ENCODE measurements at regions not wholly inside any gene's neighbourhood (a gene's known extent, or its start where the extent isn't known, plus 50 kb on each side); places are given as distances from the start of the nearest gene placed in this dataset.

DNA sequence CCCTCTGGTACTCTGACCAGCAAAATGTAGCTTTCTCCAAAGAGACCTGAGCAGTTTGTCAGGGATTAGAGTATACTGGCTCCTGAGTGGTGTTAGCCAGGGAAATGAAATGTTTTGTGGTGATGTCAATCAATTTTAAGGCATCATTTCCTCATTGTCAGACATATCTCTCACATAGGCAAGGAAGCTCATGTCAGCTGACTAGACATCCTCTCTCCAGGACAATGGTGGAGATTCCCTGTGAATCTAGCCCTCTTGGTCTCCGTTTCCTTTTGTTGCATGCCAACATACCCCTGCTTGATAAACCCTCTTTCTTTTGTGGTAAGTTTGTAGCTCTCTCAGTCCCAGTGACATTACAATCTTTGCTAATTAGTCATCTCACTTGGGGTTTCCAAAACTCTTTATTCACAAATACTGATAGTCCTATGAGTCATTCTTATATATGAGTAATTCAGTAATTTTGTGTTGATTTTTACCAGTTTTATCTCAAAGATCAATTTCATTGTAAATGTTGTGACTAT, 135.6 kb upstream of the PTPRK start (continued):
- TF ChIP-seq HDGF (IDR thresholded peaks at IDR 0.05) (no peak), TBL1XR1 (IDR thresholded peaks at IDR 0.05; ENCODE audit: low read depth, low read length) (no peak), CEBPB (IDR thresholded peaks at IDR 0.05; ENCODE audit: borderline replicate concordance in 1 of 2, low read depth in 2 of 2, low read length in 2 of 2) (peak in 1 of 2 experiments; percentile 46; a peak in 1 of 4 replicates), TCF3 (IDR thresholded peaks at IDR 0.05; ENCODE audit: borderline replicate concordance, insufficient read depth, low read depth, low read length) (no peak), TAF1 (IDR thresholded peaks at IDR 0.05; ENCODE audit: borderline replicate concordance, low read depth, low read length) (no peak), LARP7 (IDR thresholded peaks at IDR 0.05) (no peak), MXI1 (IDR thresholded peaks at IDR 0.05; ENCODE audit: low read depth, low read length) (no peak), POLR2AphosphoS5 (IDR thresholded peaks at IDR 0.05; ENCODE audit: low read length) (no peak), PML (IDR thresholded peaks at IDR 0.05; ENCODE audit: low read length) (no peak), CBX3 (IDR thresholded peaks at IDR 0.05; ENCODE audit: borderline replicate concordance, low read depth) (no peak), SUZ12 (IDR thresholded peaks at IDR 0.05; ENCODE audit: unreplicated experiment) (no peak), SPI1 (IDR thresholded peaks at IDR 0.05; ENCODE audit: borderline replicate concordance, insufficient read depth, low read depth, low read length) (peak; percentile 39; the same call in 1 of the 2 replicates), SP1 (IDR thresholded peaks at IDR 0.05; ENCODE audit: low read depth, low read length) (no peak), FOS (IDR thresholded peaks at IDR 0.05; ENCODE audit: borderline replicate concordance, extremely low read depth, insufficient read length) (no peak), SMAD1 (IDR thresholded peaks at IDR 0.05; ENCODE audit: low read depth, partially characterized antibody) (no peak), NFIC (IDR thresholded peaks at IDR 0.05; ENCODE audit: low read depth, low read length) (peak; percentile 95), HCFC1 (IDR thresholded peaks at IDR 0.05; ENCODE audit: low read length) (no peak)
- TF ChIP-seq, protein P1, sequence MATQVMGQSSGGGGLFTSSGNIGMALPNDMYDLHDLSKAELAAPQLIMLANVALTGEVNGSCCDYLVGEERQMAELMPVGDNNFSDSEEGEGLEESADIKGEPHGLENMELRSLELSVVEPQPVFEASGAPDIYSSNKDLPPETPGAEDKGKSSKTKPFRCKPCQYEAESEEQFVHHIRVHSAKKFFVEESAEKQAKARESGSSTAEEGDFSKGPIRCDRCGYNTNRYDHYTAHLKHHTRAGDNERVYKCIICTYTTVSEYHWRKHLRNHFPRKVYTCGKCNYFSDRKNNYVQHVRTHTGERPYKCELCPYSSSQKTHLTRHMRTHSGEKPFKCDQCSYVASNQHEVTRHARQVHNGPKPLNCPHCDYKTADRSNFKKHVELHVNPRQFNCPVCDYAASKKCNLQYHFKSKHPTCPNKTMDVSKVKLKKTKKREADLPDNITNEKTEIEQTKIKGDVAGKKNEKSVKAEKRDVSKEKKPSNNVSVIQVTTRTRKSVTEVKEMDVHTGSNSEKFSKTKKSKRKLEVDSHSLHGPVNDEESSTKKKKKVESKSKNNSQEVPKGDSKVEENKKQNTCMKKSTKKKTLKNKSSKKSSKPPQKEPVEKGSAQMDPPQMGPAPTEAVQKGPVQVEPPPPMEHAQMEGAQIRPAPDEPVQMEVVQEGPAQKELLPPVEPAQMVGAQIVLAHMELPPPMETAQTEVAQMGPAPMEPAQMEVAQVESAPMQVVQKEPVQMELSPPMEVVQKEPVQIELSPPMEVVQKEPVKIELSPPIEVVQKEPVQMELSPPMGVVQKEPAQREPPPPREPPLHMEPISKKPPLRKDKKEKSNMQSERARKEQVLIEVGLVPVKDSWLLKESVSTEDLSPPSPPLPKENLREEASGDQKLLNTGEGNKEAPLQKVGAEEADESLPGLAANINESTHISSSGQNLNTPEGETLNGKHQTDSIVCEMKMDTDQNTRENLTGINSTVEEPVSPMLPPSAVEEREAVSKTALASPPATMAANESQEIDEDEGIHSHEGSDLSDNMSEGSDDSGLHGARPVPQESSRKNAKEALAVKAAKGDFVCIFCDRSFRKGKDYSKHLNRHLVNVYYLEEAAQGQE (IDR thresholded peaks at IDR 0.05; ENCODE audit: low read depth, low read length), result no peak
- TF ChIP-seq, protein P2, sequence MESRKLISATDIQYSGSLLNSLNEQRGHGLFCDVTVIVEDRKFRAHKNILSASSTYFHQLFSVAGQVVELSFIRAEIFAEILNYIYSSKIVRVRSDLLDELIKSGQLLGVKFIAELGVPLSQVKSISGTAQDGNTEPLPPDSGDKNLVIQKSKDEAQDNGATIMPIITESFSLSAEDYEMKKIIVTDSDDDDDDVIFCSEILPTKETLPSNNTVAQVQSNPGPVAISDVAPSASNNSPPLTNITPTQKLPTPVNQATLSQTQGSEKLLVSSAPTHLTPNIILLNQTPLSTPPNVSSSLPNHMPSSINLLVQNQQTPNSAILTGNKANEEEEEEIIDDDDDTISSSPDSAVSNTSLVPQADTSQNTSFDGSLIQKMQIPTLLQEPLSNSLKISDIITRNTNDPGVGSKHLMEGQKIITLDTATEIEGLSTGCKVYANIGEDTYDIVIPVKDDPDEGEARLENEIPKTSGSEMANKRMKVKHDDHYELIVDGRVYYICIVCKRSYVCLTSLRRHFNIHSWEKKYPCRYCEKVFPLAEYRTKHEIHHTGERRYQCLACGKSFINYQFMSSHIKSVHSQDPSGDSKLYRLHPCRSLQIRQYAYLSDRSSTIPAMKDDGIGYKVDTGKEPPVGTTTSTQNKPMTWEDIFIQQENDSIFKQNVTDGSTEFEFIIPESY (IDR thresholded peaks at IDR 0.05), result no peak
- TF ChIP-seq, protein P3, sequence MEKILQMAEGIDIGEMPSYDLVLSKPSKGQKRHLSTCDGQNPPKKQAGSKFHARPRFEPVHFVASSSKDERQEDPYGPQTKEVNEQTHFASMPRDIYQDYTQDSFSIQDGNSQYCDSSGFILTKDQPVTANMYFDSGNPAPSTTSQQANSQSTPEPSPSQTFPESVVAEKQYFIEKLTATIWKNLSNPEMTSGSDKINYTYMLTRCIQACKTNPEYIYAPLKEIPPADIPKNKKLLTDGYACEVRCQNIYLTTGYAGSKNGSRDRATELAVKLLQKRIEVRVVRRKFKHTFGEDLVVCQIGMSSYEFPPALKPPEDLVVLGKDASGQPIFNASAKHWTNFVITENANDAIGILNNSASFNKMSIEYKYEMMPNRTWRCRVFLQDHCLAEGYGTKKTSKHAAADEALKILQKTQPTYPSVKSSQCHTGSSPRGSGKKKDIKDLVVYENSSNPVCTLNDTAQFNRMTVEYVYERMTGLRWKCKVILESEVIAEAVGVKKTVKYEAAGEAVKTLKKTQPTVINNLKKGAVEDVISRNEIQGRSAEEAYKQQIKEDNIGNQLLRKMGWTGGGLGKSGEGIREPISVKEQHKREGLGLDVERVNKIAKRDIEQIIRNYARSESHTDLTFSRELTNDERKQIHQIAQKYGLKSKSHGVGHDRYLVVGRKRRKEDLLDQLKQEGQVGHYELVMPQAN (conservative IDR thresholded peaks at IDR 0.05), result no peak
- TF ChIP-seq, protein P4, sequence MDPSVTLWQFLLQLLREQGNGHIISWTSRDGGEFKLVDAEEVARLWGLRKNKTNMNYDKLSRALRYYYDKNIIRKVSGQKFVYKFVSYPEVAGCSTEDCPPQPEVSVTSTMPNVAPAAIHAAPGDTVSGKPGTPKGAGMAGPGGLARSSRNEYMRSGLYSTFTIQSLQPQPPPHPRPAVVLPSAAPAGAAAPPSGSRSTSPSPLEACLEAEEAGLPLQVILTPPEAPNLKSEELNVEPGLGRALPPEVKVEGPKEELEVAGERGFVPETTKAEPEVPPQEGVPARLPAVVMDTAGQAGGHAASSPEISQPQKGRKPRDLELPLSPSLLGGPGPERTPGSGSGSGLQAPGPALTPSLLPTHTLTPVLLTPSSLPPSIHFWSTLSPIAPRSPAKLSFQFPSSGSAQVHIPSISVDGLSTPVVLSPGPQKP (IDR thresholded peaks at IDR 0.05; ENCODE audit: low read depth, low read length), result no peak
- TF ChIP-seq, protein P5, sequence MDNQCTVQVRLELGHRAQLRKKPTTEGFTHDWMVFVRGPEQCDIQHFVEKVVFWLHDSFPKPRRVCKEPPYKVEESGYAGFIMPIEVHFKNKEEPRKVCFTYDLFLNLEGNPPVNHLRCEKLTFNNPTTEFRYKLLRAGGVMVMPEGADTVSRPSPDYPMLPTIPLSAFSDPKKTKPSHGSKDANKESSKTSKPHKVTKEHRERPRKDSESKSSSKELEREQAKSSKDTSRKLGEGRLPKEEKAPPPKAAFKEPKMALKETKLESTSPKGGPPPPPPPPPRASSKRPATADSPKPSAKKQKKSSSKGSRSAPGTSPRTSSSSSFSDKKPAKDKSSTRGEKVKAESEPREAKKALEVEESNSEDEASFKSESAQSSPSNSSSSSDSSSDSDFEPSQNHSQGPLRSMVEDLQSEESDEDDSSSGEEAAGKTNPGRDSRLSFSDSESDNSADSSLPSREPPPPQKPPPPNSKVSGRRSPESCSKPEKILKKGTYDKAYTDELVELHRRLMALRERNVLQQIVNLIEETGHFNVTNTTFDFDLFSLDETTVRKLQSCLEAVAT (IDR thresholded peaks at IDR 0.05), result no peak

Data from GM12878 (cell line).